Cardiac muscle cell (in vitro differentiated cells and primary cell): ENCODE measurements at regions not wholly inside any gene's neighbourhood (a gene's known extent, or its start where the extent isn't known, plus 50 kb on each side); places are given as distances from the start of the nearest gene placed in this dataset.

Source experiments
- DNase-seq, 2 donors: peaks; one replicate each; pipeline versions ENCODE4 v3.0.0 to v3.0.0-alpha.2; 2010 to 2017; ENCODE audit warnings: low read depth in 1 of 2, low spot score in 1 of 2
- H3K27ac ChIP-seq: fragments of 200-600 bp; sonication (generic); 2 replicates; pipeline ENCODE4 v1.5.1; 2016
- H3K27me3 ChIP-seq: fragments of 200-600 bp; sonication (generic); 2 replicates; pipeline ENCODE4 v1.6.0; 2016; ENCODE audit warnings: control low read depth
- H3K36me3 ChIP-seq: fragments of 200-600 bp; sonication (generic); 2 replicates; pipeline ENCODE4 v1.5.1; 2016; ENCODE audit warnings: control low read depth
- H3K4me1 ChIP-seq: fragments of 200-600 bp; sonication (generic); 2 replicates; pipeline ENCODE4 v1.8.1; 2017; ENCODE audit warnings: low read depth, mild to moderate bottlenecking, mixed run types
- H3K4me3 ChIP-seq: fragments of 200-600 bp; sonication (generic); 2 replicates; pipeline ENCODE4 v1.5.1; 2016; ENCODE audit warnings: mild to moderate bottlenecking
- H3K9me3 ChIP-seq: fragments of 200-600 bp; sonication (generic); 2 replicates; pipeline ENCODE4 v1.5.1; 2017; ENCODE audit warnings: low read depth, mild to moderate bottlenecking, control low read depth
- TF ChIP-seq, protein P1 (sequence below): IDR thresholded peaks from 2 replicates; pipeline ENCODE4 v1.5.1; 2012; ENCODE audit warnings: low read depth, mild to moderate bottlenecking, low read length

DNA sequence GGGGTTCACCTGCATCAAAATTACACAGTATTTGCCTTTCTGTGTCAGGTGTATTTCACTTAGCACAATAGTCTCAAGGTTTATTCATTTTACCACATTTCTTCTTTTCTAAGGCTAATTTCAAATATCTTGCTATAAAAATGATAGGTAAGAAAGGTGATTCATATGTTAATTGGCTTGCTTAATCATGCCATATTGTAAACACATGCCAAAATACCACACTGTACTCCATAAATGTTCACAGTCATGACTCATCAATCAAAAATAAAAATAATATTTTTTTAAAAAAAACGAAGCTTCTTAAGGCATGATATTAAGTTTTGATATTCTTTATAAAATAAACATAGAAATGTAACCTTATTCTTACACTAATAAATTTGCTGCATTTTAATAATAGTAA, 947.1 kb downstream of the GRM8 start:
- H3K4me1 ChIP-seq: no peaks in the 10 kb centered on the region
- TF ChIP-seq, protein P1, sequence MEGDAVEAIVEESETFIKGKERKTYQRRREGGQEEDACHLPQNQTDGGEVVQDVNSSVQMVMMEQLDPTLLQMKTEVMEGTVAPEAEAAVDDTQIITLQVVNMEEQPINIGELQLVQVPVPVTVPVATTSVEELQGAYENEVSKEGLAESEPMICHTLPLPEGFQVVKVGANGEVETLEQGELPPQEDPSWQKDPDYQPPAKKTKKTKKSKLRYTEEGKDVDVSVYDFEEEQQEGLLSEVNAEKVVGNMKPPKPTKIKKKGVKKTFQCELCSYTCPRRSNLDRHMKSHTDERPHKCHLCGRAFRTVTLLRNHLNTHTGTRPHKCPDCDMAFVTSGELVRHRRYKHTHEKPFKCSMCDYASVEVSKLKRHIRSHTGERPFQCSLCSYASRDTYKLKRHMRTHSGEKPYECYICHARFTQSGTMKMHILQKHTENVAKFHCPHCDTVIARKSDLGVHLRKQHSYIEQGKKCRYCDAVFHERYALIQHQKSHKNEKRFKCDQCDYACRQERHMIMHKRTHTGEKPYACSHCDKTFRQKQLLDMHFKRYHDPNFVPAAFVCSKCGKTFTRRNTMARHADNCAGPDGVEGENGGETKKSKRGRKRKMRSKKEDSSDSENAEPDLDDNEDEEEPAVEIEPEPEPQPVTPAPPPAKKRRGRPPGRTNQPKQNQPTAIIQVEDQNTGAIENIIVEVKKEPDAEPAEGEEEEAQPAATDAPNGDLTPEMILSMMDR: no peak
- no peaks in the 10 kb centered on the region for H3K9me3 ChIP-seq
- no peaks in the 10 kb centered on the region for H3K27me3 ChIP-seq
- DNase-seq: no peak
- no peak overlapping the region for H3K27ac ChIP-seq
- no peak overlapping the region for H3K4me3 ChIP-seq
- H3K36me3 ChIP-seq: no peaks in the 10 kb centered on the region

DNA sequence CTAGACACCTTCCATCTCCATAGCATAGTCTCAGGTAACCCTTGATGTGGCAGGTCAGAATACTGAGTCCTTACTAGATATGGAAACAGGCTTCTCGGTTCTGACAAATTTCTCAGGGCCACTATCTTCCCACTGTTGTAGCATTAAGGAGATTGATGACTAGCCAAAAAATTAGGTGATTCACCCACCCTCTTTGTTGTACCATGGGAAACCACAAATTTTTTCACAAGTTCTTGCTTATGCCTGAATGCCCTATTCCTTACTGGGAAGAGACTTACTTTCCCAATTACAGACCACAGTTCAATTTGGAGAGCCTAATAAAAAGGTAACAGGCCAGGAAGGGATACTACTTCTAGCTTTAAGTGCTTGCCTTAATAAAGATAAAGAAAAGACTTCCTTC, 948.8 kb downstream of the GRM8 start:
- H3K27me3 ChIP-seq: no peaks in the 10 kb centered on the region
- H3K4me3 ChIP-seq: no peak overlapping the region
- no peak for DNase-seq
- no peaks in the 10 kb centered on the region for H3K4me1 ChIP-seq
- no peaks in the 10 kb centered on the region for H3K36me3 ChIP-seq
- TF ChIP-seq, protein P1: no peak
- no peak overlapping the region for H3K27ac ChIP-seq
- H3K9me3 ChIP-seq: no peaks in the 10 kb centered on the region

DNA sequence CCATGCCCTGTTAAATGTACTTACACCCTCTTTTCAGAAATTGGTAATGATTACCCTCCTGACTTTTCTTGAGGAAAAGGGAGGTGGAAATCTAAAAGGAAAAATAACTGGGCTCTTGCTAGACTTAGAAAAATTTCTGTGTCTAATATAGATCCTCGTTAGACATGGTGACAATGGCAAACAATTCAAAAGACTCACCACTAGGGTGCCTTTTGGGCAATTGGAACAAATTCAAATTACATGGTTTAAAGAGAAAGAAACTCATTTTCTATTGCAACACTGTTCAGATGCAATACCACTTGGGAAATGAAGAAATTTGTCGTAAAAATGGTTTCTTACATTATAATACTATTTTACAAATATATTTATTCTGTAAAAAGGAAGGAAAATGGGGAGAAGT, 950.1 kb downstream of the GRM8 start:
- no peaks in the 10 kb centered on the region for H3K36me3 ChIP-seq
- TF ChIP-seq, protein P1: no peak
- H3K27ac ChIP-seq: no peak overlapping the region
- no peaks in the 10 kb centered on the region for H3K4me1 ChIP-seq
- H3K4me3 ChIP-seq: no peak overlapping the region
- no peaks in the 10 kb centered on the region for H3K27me3 ChIP-seq
- no peak for DNase-seq
- H3K9me3 ChIP-seq: no peaks in the 10 kb centered on the region

DNA sequence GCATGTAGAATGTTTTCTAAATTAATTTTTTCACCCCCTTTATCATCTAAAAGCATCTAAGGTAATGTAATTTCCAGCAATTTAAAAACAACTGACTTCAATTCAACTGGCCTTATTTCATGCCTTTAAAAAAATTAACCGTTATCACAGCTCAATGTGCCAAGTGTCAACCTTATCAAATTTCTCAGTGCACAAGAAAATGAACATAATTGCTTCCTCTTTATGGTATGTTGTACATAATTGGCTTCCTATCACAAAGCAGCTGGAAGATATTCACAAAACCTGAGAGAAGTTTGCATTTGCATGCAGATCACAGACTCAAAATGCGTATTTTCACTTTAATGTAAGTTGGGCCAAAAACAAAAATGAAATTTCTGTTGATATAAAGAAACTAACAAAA, 966.4 kb downstream of the GRM8 start:
- Histone ChIP-seq H3K27ac (no peak overlapping the region), H3K36me3 (no peaks in the 10 kb centered on the region), H3K27me3 (no peaks in the 10 kb centered on the region), H3K9me3 (no peaks in the 10 kb centered on the region), H3K4me3 (no peak overlapping the region), H3K4me1 (no peaks in the 10 kb centered on the region)
- DNase-seq: no peak
- TF ChIP-seq, protein P1: no peak

DNA sequence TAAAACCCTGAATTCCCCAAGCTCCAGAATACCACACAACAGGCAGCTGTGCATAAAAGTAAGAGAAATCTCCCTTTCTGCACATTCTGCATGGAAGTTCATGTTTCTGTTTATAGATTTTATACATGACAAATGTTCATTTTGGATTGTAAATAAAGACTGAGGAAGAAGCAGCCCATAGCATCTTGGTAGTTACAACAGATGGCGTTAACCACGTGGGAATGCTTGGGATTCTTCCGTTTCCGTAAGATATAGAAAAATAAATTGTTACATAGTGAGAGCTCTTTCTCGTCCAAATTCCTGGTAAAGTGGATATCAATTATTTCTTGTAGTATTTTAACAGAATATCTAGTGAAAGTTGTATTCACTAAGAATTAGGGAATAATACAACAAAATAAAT, 1016.5 kb downstream of the GRM8 start:
- TF ChIP-seq, protein P1: no peak
- Histone ChIP-seq H3K27ac (no peak overlapping the region), H3K4me1 (no peaks in the 10 kb centered on the region), H3K4me3 (no peak overlapping the region), H3K36me3 (no peaks in the 10 kb centered on the region), H3K9me3 (no peaks in the 10 kb centered on the region), H3K27me3 (no peaks in the 10 kb centered on the region)
- DNase-seq: no peak
